ENCODE measurements at regions not wholly inside any gene's neighbourhood (a gene's known extent, or its start where the extent isn't known, plus 50 kb on each side); places are given as distances from the start of the nearest gene placed in this dataset.

- TF ChIP-seq CTCF (IDR thresholded peaks at IDR 0.05) (no peak), POLR2A (IDR thresholded peaks at IDR 0.05) (no peak)
Observed at GRCh38 chr2:120401275-120402066, 55.5 kb downstream of the INHBB start.
